ENCODE measurements at regions not wholly inside any gene's neighbourhood (a gene's known extent, or its start where the extent isn't known, plus 50 kb on each side); places are given as distances from the start of the nearest gene placed in this dataset.

GRCh38 chr4:35459045-35459444 lies 785.3 kb downstream of the ARAP2 start:
- no peak overlapping the region for H3K4me3 ChIP-seq (ENCODE audit: low read depth in 1 of 2, low read length in 2 of 2)
- H3K9me3 ChIP-seq (ENCODE audit: low read length): no peaks in the 10 kb centered on the region
- H3K4me1 ChIP-seq (ENCODE audit: insufficient read depth, low read length): no peaks in the 10 kb centered on the region
- no peaks in the 10 kb centered on the region for H3K27me3 ChIP-seq (ENCODE audit: control insufficient read depth in 1 of 2, insufficient read depth in 2 of 2, low read length in 2 of 2)
- no peak overlapping the region for H3K9ac ChIP-seq (ENCODE audit: low read length)
- H3K36me3 ChIP-seq (ENCODE audit: insufficient read depth, low read length): no peaks in the 10 kb centered on the region
- no peak overlapping the region for H3K27ac ChIP-seq (ENCODE audit: low read depth, low read length)

GRCh38 chr4:35461931-35462659 lies 782.2 kb downstream of the ARAP2 start:
- Histone ChIP-seq H3K4me3 (ENCODE audit: low read depth in 1 of 2, low read length in 2 of 2) (no peak overlapping the region), H3K27me3 (ENCODE audit: control insufficient read depth in 1 of 2, insufficient read depth in 2 of 2, low read length in 2 of 2) (no peaks in the 10 kb centered on the region), H3K4me1 (ENCODE audit: insufficient read depth, low read length) (no peaks in the 10 kb centered on the region), H3K9me3 (ENCODE audit: low read length) (no peaks in the 10 kb centered on the region), H3K9ac (ENCODE audit: low read length) (no peak overlapping the region), H3K27ac (ENCODE audit: low read depth, low read length) (no peak overlapping the region), H3K36me3 (ENCODE audit: insufficient read depth, low read length) (no peaks in the 10 kb centered on the region)

- no peak overlapping the region for H3K9ac ChIP-seq (ENCODE audit: low read length)
- H3K4me1 ChIP-seq (ENCODE audit: insufficient read depth, low read length): no peaks in the 10 kb centered on the region
- H3K9me3 ChIP-seq (ENCODE audit: low read length): no peaks in the 10 kb centered on the region
- no peaks in the 10 kb centered on the region for H3K27me3 ChIP-seq (ENCODE audit: control insufficient read depth in 1 of 2, insufficient read depth in 2 of 2, low read length in 2 of 2)
- H3K27ac ChIP-seq (ENCODE audit: low read depth, low read length): no peak overlapping the region
- H3K4me3 ChIP-seq (ENCODE audit: low read depth in 1 of 2, low read length in 2 of 2): no peak overlapping the region
- no peaks in the 10 kb centered on the region for H3K36me3 ChIP-seq (ENCODE audit: insufficient read depth, low read length)
These were observed 780.9 kb downstream of the ARAP2 start for GRCh38 chr4:35463251-35463952.

- no peaks in the 10 kb centered on the region for H3K36me3 ChIP-seq (ENCODE audit: insufficient read depth, low read length)
- H3K9ac ChIP-seq (ENCODE audit: low read length): no peak overlapping the region
- no peaks in the 10 kb centered on the region for H3K4me1 ChIP-seq (ENCODE audit: insufficient read depth, low read length)
- H3K9me3 ChIP-seq (ENCODE audit: low read length): no peaks in the 10 kb centered on the region
- no peak overlapping the region for H3K4me3 ChIP-seq (ENCODE audit: low read depth in 1 of 2, low read length in 2 of 2)
- no peaks in the 10 kb centered on the region for H3K27me3 ChIP-seq (ENCODE audit: control insufficient read depth in 1 of 2, insufficient read depth in 2 of 2, low read length in 2 of 2)
- H3K27ac ChIP-seq (ENCODE audit: low read depth, low read length): no peak overlapping the region
These were observed 779.3 kb downstream of the ARAP2 start for GRCh38 chr4:35464964-35465528.

GRCh38 chr4:35491093-35491492 lies 753.2 kb downstream of the ARAP2 start:
- Histone ChIP-seq H3K9ac (ENCODE audit: low read length) (no peak overlapping the region), H3K9me3 (ENCODE audit: low read length) (no peaks in the 10 kb centered on the region), H3K27me3 (ENCODE audit: control insufficient read depth in 1 of 2, insufficient read depth in 2 of 2, low read length in 2 of 2) (no peaks in the 10 kb centered on the region), H3K36me3 (ENCODE audit: insufficient read depth, low read length) (no peaks in the 10 kb centered on the region), H3K4me1 (ENCODE audit: insufficient read depth, low read length) (no peaks in the 10 kb centered on the region), H3K27ac (ENCODE audit: low read depth, low read length) (no peak overlapping the region), H3K4me3 (ENCODE audit: low read depth in 1 of 2, low read length in 2 of 2) (no peak overlapping the region)

- Histone ChIP-seq H3K36me3 (ENCODE audit: insufficient read depth, low read length) (no peaks in the 10 kb centered on the region), H3K27ac (ENCODE audit: low read depth, low read length) (no peak overlapping the region), H3K9ac (ENCODE audit: low read length) (no peak overlapping the region), H3K27me3 (ENCODE audit: control insufficient read depth in 1 of 2, insufficient read depth in 2 of 2, low read length in 2 of 2) (no peaks in the 10 kb centered on the region), H3K9me3 (ENCODE audit: low read length) (no peaks in the 10 kb centered on the region), H3K4me1 (ENCODE audit: insufficient read depth, low read length) (no peaks in the 10 kb centered on the region), H3K4me3 (ENCODE audit: low read depth in 1 of 2, low read length in 2 of 2) (no peak overlapping the region)
These were observed 750.3 kb downstream of the ARAP2 start for GRCh38 chr4:35493977-35494376.

DNA sequence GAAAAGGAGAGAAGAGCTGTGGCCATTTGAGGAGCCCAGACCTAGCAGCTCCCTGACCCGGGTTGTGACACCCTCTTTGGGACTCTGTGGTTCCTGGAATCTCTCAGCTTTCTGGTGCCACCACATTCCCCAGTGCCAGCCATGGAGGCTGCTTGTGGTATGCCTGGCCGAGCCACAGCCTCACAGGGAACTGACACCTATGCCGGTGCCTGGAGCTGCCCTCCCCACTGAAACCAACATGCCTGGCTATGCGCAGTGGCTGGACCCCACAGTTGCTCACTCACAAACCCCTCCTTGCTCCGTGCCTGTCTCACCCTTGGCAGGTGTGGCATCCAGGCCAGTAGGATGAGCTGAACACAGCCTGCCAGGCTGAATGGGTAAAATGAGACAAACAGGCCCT lies 749.4 kb downstream of the ARAP2 start:
- Histone ChIP-seq H3K27ac (ENCODE audit: low read depth, low read length) (no peak overlapping the region), H3K36me3 (ENCODE audit: insufficient read depth, low read length) (no peaks in the 10 kb centered on the region), H3K9me3 (ENCODE audit: low read length) (no peaks in the 10 kb centered on the region), H3K4me1 (ENCODE audit: insufficient read depth, low read length) (no peaks in the 10 kb centered on the region), H3K4me3 (ENCODE audit: low read depth in 1 of 2, low read length in 2 of 2) (no peak overlapping the region), H3K9ac (ENCODE audit: low read length) (no peak overlapping the region), H3K27me3 (ENCODE audit: control insufficient read depth in 1 of 2, insufficient read depth in 2 of 2, low read length in 2 of 2) (no peaks in the 10 kb centered on the region)

- Histone ChIP-seq H3K9me3 (ENCODE audit: low read length) (no peaks in the 10 kb centered on the region), H3K4me1 (ENCODE audit: insufficient read depth, low read length) (no peaks in the 10 kb centered on the region), H3K9ac (ENCODE audit: low read length) (no peak overlapping the region), H3K36me3 (ENCODE audit: insufficient read depth, low read length) (no peaks in the 10 kb centered on the region), H3K4me3 (ENCODE audit: low read depth in 1 of 2, low read length in 2 of 2) (no peak overlapping the region), H3K27me3 (ENCODE audit: control insufficient read depth in 1 of 2, insufficient read depth in 2 of 2, low read length in 2 of 2) (no peaks in the 10 kb centered on the region), H3K27ac (ENCODE audit: low read depth, low read length) (no peak overlapping the region)
These were observed 743.5 kb downstream of the ARAP2 start for GRCh38 chr4:35500812-35501211.

DNA sequence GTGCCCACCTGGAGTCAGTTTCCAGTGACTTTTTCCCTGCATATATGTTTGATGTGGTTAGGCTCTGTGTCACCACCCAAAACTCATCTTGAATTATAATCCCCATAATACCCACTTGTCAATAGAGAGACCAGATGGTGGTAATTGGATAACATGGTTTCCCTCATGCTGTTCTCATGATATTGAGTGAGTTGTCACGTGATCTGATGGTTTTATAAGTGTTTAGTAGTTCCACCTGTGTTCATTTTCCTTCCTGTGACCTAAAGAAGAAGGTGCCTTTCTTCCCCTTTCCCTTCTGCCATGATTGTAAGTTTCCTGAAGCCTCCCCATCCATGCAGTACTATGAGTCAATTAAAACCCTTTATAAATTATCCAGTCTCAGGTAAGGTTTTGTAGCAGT lies 740.9 kb downstream of the ARAP2 start:
- no peaks in the 10 kb centered on the region for H3K27me3 ChIP-seq (ENCODE audit: control insufficient read depth in 1 of 2, insufficient read depth in 2 of 2, low read length in 2 of 2)
- H3K36me3 ChIP-seq (ENCODE audit: insufficient read depth, low read length): no peaks in the 10 kb centered on the region
- H3K9me3 ChIP-seq (ENCODE audit: low read length): no peaks in the 10 kb centered on the region
- no peak overlapping the region for H3K4me3 ChIP-seq (ENCODE audit: low read depth in 1 of 2, low read length in 2 of 2)
- H3K27ac ChIP-seq (ENCODE audit: low read depth, low read length): no peak overlapping the region
- H3K4me1 ChIP-seq (ENCODE audit: insufficient read depth, low read length): no peaks in the 10 kb centered on the region
- H3K9ac ChIP-seq (ENCODE audit: low read length): no peak overlapping the region

DNA sequence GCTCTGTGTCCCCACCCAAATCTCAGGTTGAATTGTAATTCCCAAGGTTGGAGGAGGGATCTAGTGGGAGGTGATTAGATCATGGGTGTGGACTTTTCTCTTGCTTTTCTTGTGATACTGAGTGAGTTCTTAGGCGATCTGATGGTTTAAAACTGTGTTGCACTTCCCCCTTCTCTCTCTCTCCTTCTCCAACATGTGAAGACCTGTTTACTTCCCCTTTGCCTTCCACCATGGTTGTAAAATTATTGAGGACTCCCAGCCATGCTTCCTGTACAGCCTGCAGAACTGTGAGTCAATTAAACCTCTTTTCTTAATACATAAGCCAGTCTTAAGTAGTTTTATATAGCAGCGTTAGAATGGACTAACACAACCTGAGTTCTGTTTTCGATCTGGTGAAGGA lies 738.2 kb downstream of the ARAP2 start:
- Histone ChIP-seq H3K27ac (ENCODE audit: low read depth, low read length) (no peak overlapping the region), H3K27me3 (ENCODE audit: control insufficient read depth in 1 of 2, insufficient read depth in 2 of 2, low read length in 2 of 2) (no peaks in the 10 kb centered on the region), H3K9ac (ENCODE audit: low read length) (no peak overlapping the region), H3K9me3 (ENCODE audit: low read length) (no peaks in the 10 kb centered on the region), H3K4me1 (ENCODE audit: insufficient read depth, low read length) (no peaks in the 10 kb centered on the region), H3K36me3 (ENCODE audit: insufficient read depth, low read length) (no peaks in the 10 kb centered on the region), H3K4me3 (ENCODE audit: low read depth in 1 of 2, low read length in 2 of 2) (no peak overlapping the region)

DNA sequence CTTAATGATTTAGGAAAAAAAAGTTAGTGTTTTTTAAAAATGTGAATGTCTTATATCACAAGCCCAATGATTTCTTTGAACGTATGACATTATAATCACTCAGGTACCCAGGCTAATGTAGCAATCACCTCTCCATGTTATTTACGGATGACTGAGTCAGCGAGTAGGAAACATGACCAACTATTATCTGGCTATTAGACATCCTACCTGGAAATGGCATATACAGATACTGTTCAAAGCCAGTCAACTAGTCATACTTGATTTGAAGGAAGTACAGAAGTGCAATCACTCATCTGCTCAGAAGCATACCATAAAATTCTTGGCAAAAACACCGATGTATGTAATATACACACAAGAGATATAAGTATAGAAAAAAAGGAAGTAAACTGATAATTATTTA lies 732.5 kb downstream of the ARAP2 start:
- H3K27me3 ChIP-seq (ENCODE audit: control insufficient read depth in 1 of 2, insufficient read depth in 2 of 2, low read length in 2 of 2): no peaks in the 10 kb centered on the region
- H3K4me1 ChIP-seq (ENCODE audit: insufficient read depth, low read length): no peaks in the 10 kb centered on the region
- H3K4me3 ChIP-seq (ENCODE audit: low read depth in 1 of 2, low read length in 2 of 2): no peak overlapping the region
- no peak overlapping the region for H3K27ac ChIP-seq (ENCODE audit: low read depth, low read length)
- no peaks in the 10 kb centered on the region for H3K9me3 ChIP-seq (ENCODE audit: low read length)
- no peak overlapping the region for H3K9ac ChIP-seq (ENCODE audit: low read length)
- H3K36me3 ChIP-seq (ENCODE audit: insufficient read depth, low read length): no peaks in the 10 kb centered on the region
